H1 (cell line): ENCODE measurements at regions not wholly inside any gene's neighbourhood (a gene's known extent, or its start where the extent isn't known, plus 50 kb on each side); places are given as distances from the start of the nearest gene placed in this dataset.

Experiments used
- E2F6 ChIP-seq: IDR thresholded peaks from 2 replicates; pipeline ENCODE4 v1.6.1; 2012; ENCODE audit warnings: inconsistent platforms
- GTF2F1 ChIP-seq: IDR thresholded peaks from 2 replicates; pipeline ENCODE4 v1.6.1; 2012; ENCODE audit warnings: low read depth, low read length, improper control_type of control experiment, borderline replicate concordance
- KDM5A ChIP-seq: fragments of 200-600 bp; IDR thresholded peaks from 2 replicates; pipeline ENCODE4 v1.7.1; 2012; ENCODE audit warnings: mild to moderate bottlenecking, low read length, inconsistent platforms, mixed read lengths
- ZNF274 ChIP-seq: IDR thresholded peaks from 2 replicates; pipeline ENCODE4 v1.7.0; 2012; ENCODE audit warnings: low read length, borderline replicate concordance; ENCODE audit errors: extremely low read depth

- TF ChIP-seq E2F6 (no peak), ZNF274 (no peak), GTF2F1 (no peak), KDM5A (no peak)
These were observed 113.7 kb upstream of the SLC35F3 start (continued) for GRCh38 chr1:233790662-233791371.
